ENCODE measurements at regions not wholly inside any gene's neighbourhood (a gene's known extent, or its start where the extent isn't known, plus 50 kb on each side); places are given as distances from the start of the nearest gene placed in this dataset.

DNA sequence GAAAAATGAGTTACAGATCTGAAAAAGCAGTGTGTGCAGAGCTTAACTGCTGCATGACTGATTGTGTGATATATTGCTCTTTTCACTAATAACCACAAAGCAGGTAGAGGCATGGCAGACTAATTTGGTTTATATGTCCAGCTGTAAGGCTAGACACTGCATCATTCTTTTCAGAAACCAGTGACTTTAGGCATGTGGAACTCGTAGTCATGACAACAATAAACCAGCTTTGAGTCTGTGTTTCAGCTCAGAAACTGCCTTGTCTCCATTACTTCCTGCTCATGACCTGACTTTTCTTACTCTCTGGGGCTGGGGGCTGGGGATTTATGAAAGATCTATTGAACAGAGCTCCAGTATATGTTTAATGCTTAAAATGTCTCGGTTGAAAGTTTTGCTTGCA lies 146.8 kb upstream of the LRIG3 start:
- intact Hi-C loops (cut with micrococcal nuclease; ENCODE audit: unreplicated experiment) = no loop called here
- Histone ChIP-seq H3K4me1 (ENCODE audit: insufficient read depth, low read length, poor library complexity, severe bottlenecking) (peaks cover 9% of the 10 kb centered on the region), H3K9me3 (ENCODE audit: low read depth, low read length, poor library complexity, severe bottlenecking) (no peaks in the 10 kb centered on the region), H3K4me3 (ENCODE audit: low read depth, low read length, poor library complexity, severe bottlenecking) (no peak overlapping the region), H3K36me3 (ENCODE audit: insufficient read depth, low read length, poor library complexity, severe bottlenecking) (no peaks in the 10 kb centered on the region), H3K27ac (ENCODE audit: low read depth, low read length, poor library complexity, severe bottlenecking) (no peak overlapping the region), H3K27me3 (replicated peaks; ENCODE audit: insufficient read depth, low read depth, low read length, poor library complexity) (no peaks in the 10 kb centered on the region)
- CTCF ChIA-PET = interaction anchor here (0.6 kb wide), 1 partner anchor 9 kb away, joined by 4 read pairs; no protein-coding TSS in a partner anchor
- POLR2A ChIA-PET (ENCODE audit: low non-redundant PET) = no interaction called here
- DNase-seq (ENCODE audit: low spot score) = no peak
- no TSS peak for BruUV-seq (replicated peaks)
- no peak for TF ChIP-seq EZH2 (IDR thresholded peaks at IDR 0.05; ENCODE audit: borderline replicate concordance, low read depth, low read length, poor library complexity, severe bottlenecking)
- no peak for TF ChIP-seq CTCF (conservative IDR thresholded peaks at IDR 0.05; ENCODE audit: low read depth, low read length)

- TF ChIP-seq EZH2 (IDR thresholded peaks at IDR 0.05; ENCODE audit: borderline replicate concordance, low read depth, low read length, poor library complexity, severe bottlenecking) (no peak), CTCF (conservative IDR thresholded peaks at IDR 0.05; ENCODE audit: low read depth, low read length) (no peak)
- no peaks in the 10 kb centered on the region for H3K9me3 ChIP-seq (ENCODE audit: low read depth, low read length, poor library complexity, severe bottlenecking)
- no peak for DNase-seq (ENCODE audit: low spot score)
- ChIA-PET POLR2A (ENCODE audit: low non-redundant PET) (no interaction called here), CTCF (interaction anchor here (0.6 kb wide), 1 partner anchor 10 kb away, joined by 4 read pairs; no protein-coding TSS in a partner anchor)
- no peak overlapping the region for H3K27ac ChIP-seq (ENCODE audit: low read depth, low read length, poor library complexity, severe bottlenecking)
- H3K4me1 ChIP-seq (ENCODE audit: insufficient read depth, low read length, poor library complexity, severe bottlenecking) = peaks cover 9% of the 10 kb centered on the region
- H3K36me3 ChIP-seq (ENCODE audit: insufficient read depth, low read length, poor library complexity, severe bottlenecking) = no peaks in the 10 kb centered on the region
- intact Hi-C loops (cut with micrococcal nuclease; ENCODE audit: unreplicated experiment) = no loop called here
- no TSS peak for BruUV-seq (replicated peaks)
- H3K27me3 ChIP-seq (replicated peaks; ENCODE audit: insufficient read depth, low read depth, low read length, poor library complexity) = no peaks in the 10 kb centered on the region
- H3K4me3 ChIP-seq (ENCODE audit: low read depth, low read length, poor library complexity, severe bottlenecking) = no peak overlapping the region
These were observed 146.1 kb upstream of the LRIG3 start for GRCh38 chr12:59066445-59066844.

DNA sequence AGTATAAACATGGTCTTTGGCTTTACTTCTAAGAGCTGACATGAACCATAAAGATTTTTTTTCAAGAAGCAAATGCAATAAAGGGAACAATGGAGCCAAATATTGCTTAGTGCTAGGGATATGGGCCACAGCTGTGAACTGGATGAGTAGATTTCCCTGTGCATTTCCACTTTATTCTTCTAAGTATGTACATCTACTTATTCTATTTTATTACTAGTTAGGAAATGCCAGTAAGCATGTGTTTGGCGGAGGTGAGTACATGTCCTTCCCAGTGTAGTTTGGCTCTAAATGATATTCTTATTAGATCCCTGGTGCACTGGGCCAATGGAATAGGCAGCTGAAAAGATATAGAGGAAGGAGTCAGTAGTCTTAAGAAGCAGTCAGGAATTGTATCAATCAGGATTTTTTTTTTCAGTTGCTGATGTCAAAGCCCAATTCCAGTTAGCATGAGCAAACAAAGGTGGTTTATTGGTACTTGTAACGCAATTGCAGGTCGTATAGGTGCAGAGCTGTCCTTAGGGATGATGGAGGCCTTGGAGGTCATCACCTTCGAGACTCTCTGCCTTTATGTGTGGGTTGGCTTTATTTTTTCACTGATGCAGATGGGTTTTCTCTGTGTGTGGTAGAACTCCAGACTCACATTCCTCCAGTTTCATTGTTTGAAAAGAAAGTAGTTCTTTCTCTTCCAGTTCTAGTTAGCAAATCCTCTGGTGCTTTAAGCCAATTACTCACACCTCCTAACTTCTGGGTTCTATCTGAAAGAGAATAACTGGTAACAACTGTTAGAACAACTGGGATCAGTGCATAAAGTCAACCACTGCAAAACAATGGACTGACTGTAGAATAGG lies 139.0 kb upstream of the LRIG3 start:
- ChIA-PET POLR2A (ENCODE audit: low non-redundant PET) (no interaction called here), CTCF (no interaction called here)
- no peaks in the 10 kb centered on the region for H3K9me3 ChIP-seq (ENCODE audit: low read depth, low read length, poor library complexity, severe bottlenecking)
- no peak for TF ChIP-seq CTCF (conservative IDR thresholded peaks at IDR 0.05; ENCODE audit: low read depth, low read length)
- TF ChIP-seq EZH2 (IDR thresholded peaks at IDR 0.05; ENCODE audit: borderline replicate concordance, low read depth, low read length, poor library complexity, severe bottlenecking) = no peak
- no peak overlapping the region for H3K4me3 ChIP-seq (ENCODE audit: low read depth, low read length, poor library complexity, severe bottlenecking)
- BruUV-seq (replicated peaks) = no TSS peak
- H3K4me1 ChIP-seq (ENCODE audit: insufficient read depth, low read length, poor library complexity, severe bottlenecking) = no peaks in the 10 kb centered on the region
- no peak for DNase-seq (ENCODE audit: low spot score)
- no peak overlapping the region for H3K27ac ChIP-seq (ENCODE audit: low read depth, low read length, poor library complexity, severe bottlenecking)
- H3K36me3 ChIP-seq (ENCODE audit: insufficient read depth, low read length, poor library complexity, severe bottlenecking) = no peaks in the 10 kb centered on the region
- no peaks in the 10 kb centered on the region for H3K27me3 ChIP-seq (replicated peaks; ENCODE audit: insufficient read depth, low read depth, low read length, poor library complexity)
- intact Hi-C loops (cut with micrococcal nuclease; ENCODE audit: unreplicated experiment) = no loop called here
